22Rv1 (cell line): ENCODE measurements at regions not wholly inside any gene's neighbourhood (a gene's known extent, or its start where the extent isn't known, plus 50 kb on each side); places are given as distances from the start of the nearest gene placed in this dataset.

Experiments used
- ZFX ChIP-seq: fragments of 450-650 bp; IDR thresholded peaks from 2 replicates; pipeline ENCODE4 v1.6.1; 2017; ENCODE audit warnings: antibody characterized with exemption, borderline replicate concordance
- TF ChIP-seq, protein P1 (sequence below): fragments of 450-650 bp; IDR thresholded peaks from 2 replicates; pipeline ENCODE4 v1.5.1; 2017; ENCODE audit warnings: mild to moderate bottlenecking

DNA sequence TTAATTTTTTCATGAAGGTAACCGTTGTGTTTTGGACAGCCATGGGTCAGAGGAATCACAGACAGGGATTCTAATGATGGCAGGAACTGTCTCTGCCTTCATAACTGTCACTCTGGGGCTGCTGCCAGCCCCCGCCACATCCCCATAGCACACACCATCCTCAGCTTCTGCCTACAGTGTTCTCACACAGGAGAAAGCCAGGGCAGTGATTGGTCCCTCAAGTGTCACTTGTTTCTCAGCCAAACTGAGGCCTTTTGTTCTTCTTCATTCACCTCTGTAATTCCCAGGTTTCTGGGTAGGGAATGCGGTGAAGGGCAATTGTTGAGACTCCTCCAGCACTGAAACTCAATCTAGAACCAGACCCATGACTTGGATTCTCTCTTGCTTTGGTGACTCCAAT lies 65.4 kb upstream of the C3orf80 start:
- TF ChIP-seq, protein P1, sequence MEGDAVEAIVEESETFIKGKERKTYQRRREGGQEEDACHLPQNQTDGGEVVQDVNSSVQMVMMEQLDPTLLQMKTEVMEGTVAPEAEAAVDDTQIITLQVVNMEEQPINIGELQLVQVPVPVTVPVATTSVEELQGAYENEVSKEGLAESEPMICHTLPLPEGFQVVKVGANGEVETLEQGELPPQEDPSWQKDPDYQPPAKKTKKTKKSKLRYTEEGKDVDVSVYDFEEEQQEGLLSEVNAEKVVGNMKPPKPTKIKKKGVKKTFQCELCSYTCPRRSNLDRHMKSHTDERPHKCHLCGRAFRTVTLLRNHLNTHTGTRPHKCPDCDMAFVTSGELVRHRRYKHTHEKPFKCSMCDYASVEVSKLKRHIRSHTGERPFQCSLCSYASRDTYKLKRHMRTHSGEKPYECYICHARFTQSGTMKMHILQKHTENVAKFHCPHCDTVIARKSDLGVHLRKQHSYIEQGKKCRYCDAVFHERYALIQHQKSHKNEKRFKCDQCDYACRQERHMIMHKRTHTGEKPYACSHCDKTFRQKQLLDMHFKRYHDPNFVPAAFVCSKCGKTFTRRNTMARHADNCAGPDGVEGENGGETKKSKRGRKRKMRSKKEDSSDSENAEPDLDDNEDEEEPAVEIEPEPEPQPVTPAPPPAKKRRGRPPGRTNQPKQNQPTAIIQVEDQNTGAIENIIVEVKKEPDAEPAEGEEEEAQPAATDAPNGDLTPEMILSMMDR = no peak
- TF ChIP-seq ZFX = no peak
